ENCODE measurements at regions not wholly inside any gene's neighbourhood (a gene's known extent, or its start where the extent isn't known, plus 50 kb on each side); places are given as distances from the start of the nearest gene placed in this dataset.

DNA sequence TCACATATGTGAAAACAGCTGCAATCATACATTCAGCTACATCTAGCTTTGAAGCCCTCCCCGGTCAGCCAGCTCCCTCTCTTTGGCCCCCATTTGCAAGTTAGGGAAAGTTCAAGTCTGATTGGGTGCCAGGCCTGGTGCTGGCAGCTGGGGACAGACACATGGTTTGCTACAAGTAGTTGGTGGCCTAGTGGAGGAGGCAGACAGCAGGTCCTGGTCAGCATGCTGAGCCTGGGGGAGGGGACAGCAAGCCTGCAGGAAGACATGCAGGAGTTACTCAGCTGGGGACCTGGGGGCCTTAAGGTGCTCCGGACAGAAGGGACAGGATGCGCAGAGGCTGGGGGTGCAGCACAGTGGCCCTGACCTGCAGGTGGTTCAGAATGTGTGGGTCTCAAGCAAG lies 956.9 kb upstream of the ZNF722 start:
- dilution Hi-C loops (cut with MboI; ENCODE audit: extremely low pct_ligation_motif_present, low sequenced_read_pairs) = no loop called here
- Histone ChIP-seq H4K20me1 (replicated peaks; ENCODE audit: control insufficient read depth, extremely low read depth, insufficient read depth, low read length) (no peaks in the 10 kb centered on the region), H3K9me1 (replicated peaks; ENCODE audit: control insufficient read depth, extremely low read depth, insufficient read depth, low read length) (no peaks in the 10 kb centered on the region), H3K4me1 (ENCODE audit: control insufficient read depth, extremely low read depth, insufficient read depth, low read length) (no peaks in the 10 kb centered on the region), H2AFZ (ENCODE audit: low read depth, low read length) (no peak overlapping the region), H3K79me2 (ENCODE audit: control insufficient read depth, insufficient read depth, low read length) (no peaks in the 10 kb centered on the region), H3K9me3 (replicated peaks; ENCODE audit: control insufficient read depth, insufficient read depth, low read length) (no peaks in the 10 kb centered on the region), H3K4me2 (ENCODE audit: insufficient read depth, low read length) (no peak overlapping the region), H3K27ac (ENCODE audit: insufficient read depth, low read depth, low read length) (no peak overlapping the region), H3K27me3 (ENCODE audit: control insufficient read depth in 2 of 2, insufficient read depth in 2 of 2, low read length in 2 of 2) (no peaks in the 10 kb centered on the region), H3K36me3 (ENCODE audit: control insufficient read depth in 2 of 2, extremely low read depth in 1 of 2, insufficient read depth in 2 of 2, low read length in 2 of 2) (no peaks in the 10 kb centered on the region), H3K9ac (replicated peaks; ENCODE audit: extremely low read depth, insufficient read depth, low read length) (no peak overlapping the region), H3K4me3 (replicated peaks in 1 of 3; ENCODE audit: insufficient read depth in 1 of 3, low read depth in 1 of 3, low read length in 3 of 3) (no peak overlapping the region)
- ChIA-PET CTCF (no interaction called here), POLR2A (no interaction called here)
- FAIRE-seq (no peak), DNase-seq (ENCODE audit: low read depth, low spot score) (no peak)
- intact Hi-C loops (cut with micrococcal nuclease) = no loop called here
- BruUV-seq (replicated peaks) = no TSS peak
- TF ChIP-seq GATA2 (IDR thresholded peaks at IDR 0.05; ENCODE audit: insufficient read depth, insufficient read length, low read depth, low read length) (no peak), JUN (IDR thresholded peaks at IDR 0.05; ENCODE audit: borderline replicate concordance, insufficient read depth, insufficient read length, low read depth) (no peak), POLR2A (IDR thresholded peaks at IDR 0.05; ENCODE audit: low read depth, low read length) (no peak), FOS (IDR thresholded peaks at IDR 0.05; ENCODE audit: borderline replicate concordance, insufficient read depth, low read length) (no peak), MYC (IDR thresholded peaks at IDR 0.05; ENCODE audit: low read depth, low read length) (no peak)

DNA sequence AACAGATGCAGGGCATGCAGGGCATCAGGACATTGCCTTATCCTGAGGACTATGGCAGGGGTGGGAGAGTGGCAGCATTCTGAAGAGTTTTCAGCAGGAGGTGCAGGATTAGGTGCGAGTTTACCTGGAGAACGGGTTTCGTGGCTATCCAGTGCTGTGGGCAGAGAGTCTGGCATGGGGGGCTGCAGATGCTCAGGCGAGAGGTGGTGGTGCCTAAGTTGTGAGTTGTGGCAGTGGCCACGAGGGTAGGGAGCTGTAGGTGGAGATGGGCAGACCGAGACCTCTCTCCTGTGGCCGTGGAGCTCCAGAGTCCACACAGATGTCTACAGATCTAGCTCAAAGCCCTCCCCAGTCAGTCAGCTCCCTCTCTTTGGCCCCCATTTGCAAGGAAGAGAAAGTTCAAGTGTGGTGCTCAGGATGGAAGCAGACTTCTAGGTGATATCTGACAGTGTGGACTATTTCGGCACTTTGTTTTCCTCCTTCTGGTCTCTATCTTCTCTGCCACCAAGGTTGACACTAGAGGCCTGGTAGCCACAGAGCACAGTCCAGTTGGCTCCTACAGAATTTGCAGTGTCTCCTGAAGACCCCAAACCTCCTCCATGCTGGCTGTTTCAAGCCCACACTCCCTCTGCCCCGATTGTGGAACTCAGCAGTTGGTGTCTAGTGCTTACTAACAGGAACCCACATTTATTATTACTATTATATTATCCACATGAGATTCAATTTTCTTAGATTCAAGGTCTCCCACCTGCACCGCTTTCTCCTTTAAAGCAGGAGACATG lies 955.7 kb upstream of the ZNF722 start:
- no peaks in the 10 kb centered on the region for H3K79me2 ChIP-seq (ENCODE audit: control insufficient read depth, insufficient read depth, low read length)
- no peaks in the 10 kb centered on the region for H4K20me1 ChIP-seq (replicated peaks; ENCODE audit: control insufficient read depth, extremely low read depth, insufficient read depth, low read length)
- FAIRE-seq (no peak), DNase-seq (ENCODE audit: low read depth, low spot score) (no peak)
- no peaks in the 10 kb centered on the region for H3K9me1 ChIP-seq (replicated peaks; ENCODE audit: control insufficient read depth, extremely low read depth, insufficient read depth, low read length)
- ChIA-PET CTCF (no interaction called here), POLR2A (no interaction called here)
- no peak overlapping the region for H2AFZ ChIP-seq (ENCODE audit: low read depth, low read length)
- intact Hi-C loops (cut with micrococcal nuclease) = no loop called here
- H3K27me3 ChIP-seq (ENCODE audit: control insufficient read depth in 2 of 2, insufficient read depth in 2 of 2, low read length in 2 of 2) = no peaks in the 10 kb centered on the region
- BruUV-seq (replicated peaks) = no TSS peak
- H3K4me3 ChIP-seq (replicated peaks in 1 of 3; ENCODE audit: insufficient read depth in 1 of 3, low read depth in 1 of 3, low read length in 3 of 3) = no peak overlapping the region
- no peaks in the 10 kb centered on the region for H3K9me3 ChIP-seq (replicated peaks; ENCODE audit: control insufficient read depth, insufficient read depth, low read length)
- no peaks in the 10 kb centered on the region for H3K36me3 ChIP-seq (ENCODE audit: control insufficient read depth in 2 of 2, extremely low read depth in 1 of 2, insufficient read depth in 2 of 2, low read length in 2 of 2)
- no peak overlapping the region for H3K9ac ChIP-seq (replicated peaks; ENCODE audit: extremely low read depth, insufficient read depth, low read length)
- no peaks in the 10 kb centered on the region for H3K4me1 ChIP-seq (ENCODE audit: control insufficient read depth, extremely low read depth, insufficient read depth, low read length)
- dilution Hi-C loops (cut with MboI; ENCODE audit: extremely low pct_ligation_motif_present, low sequenced_read_pairs) = no loop called here
- no peak overlapping the region for H3K27ac ChIP-seq (ENCODE audit: insufficient read depth, low read depth, low read length)
- H3K4me2 ChIP-seq (ENCODE audit: insufficient read depth, low read length) = no peak overlapping the region
- TF ChIP-seq EZH2 (IDR thresholded peaks at IDR 0.05; ENCODE audit: borderline replicate concordance, low read depth, low read length, severe bottlenecking) = no peak
- TF ChIP-seq, protein P1, sequence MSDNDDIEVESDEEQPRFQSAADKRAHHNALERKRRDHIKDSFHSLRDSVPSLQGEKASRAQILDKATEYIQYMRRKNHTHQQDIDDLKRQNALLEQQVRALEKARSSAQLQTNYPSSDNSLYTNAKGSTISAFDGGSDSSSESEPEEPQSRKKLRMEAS (IDR thresholded peaks at IDR 0.05; ENCODE audit: insufficient read depth, insufficient read length) = no peak
- TF ChIP-seq MYC (IDR thresholded peaks at IDR 0.05; ENCODE audit: low read depth, low read length) = no peak
- TF ChIP-seq POLR2A (IDR thresholded peaks at IDR 0.05; ENCODE audit: low read depth, low read length) = no peak
- TF ChIP-seq POLR2AphosphoS5 (IDR thresholded peaks at IDR 0.05; ENCODE audit: insufficient read depth, low read depth, low read length) = no peak
- no peak for TF ChIP-seq JUN (IDR thresholded peaks at IDR 0.05; ENCODE audit: borderline replicate concordance, insufficient read depth, insufficient read length, low read depth)
- TF ChIP-seq, protein P2, sequence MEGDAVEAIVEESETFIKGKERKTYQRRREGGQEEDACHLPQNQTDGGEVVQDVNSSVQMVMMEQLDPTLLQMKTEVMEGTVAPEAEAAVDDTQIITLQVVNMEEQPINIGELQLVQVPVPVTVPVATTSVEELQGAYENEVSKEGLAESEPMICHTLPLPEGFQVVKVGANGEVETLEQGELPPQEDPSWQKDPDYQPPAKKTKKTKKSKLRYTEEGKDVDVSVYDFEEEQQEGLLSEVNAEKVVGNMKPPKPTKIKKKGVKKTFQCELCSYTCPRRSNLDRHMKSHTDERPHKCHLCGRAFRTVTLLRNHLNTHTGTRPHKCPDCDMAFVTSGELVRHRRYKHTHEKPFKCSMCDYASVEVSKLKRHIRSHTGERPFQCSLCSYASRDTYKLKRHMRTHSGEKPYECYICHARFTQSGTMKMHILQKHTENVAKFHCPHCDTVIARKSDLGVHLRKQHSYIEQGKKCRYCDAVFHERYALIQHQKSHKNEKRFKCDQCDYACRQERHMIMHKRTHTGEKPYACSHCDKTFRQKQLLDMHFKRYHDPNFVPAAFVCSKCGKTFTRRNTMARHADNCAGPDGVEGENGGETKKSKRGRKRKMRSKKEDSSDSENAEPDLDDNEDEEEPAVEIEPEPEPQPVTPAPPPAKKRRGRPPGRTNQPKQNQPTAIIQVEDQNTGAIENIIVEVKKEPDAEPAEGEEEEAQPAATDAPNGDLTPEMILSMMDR (IDR thresholded peaks at IDR 0.05; ENCODE audit: extremely low read depth in 1 of 2, insufficient read depth in 1 of 2, low read depth in 1 of 2, low read length in 2 of 2) = no peak
- no peak for TF ChIP-seq FOS (IDR thresholded peaks at IDR 0.05; ENCODE audit: borderline replicate concordance, insufficient read depth, low read length)
- TF ChIP-seq GATA2 (IDR thresholded peaks at IDR 0.05; ENCODE audit: insufficient read depth, insufficient read length, low read depth, low read length) = no peak

Measured in endothelial cell of umbilical vein (primary cell).